Astrocyte (in vitro differentiated cells and primary cell): ENCODE measurements at regions not wholly inside any gene's neighbourhood (a gene's known extent, or its start where the extent isn't known, plus 50 kb on each side); places are given as distances from the start of the nearest gene placed in this dataset.

Experiments
- DNase-seq: peaks from one replicate; pipeline ENCODE4 v3.0.0-alpha.2; 2010; ENCODE audit warnings: low read depth
- FAIRE-seq: peaks from 2 replicates; lab custom pipeline; 2011; peaks lifted over from hg19 to GRCh38; lab: Jason Lieb, UNC
- H2AFZ ChIP-seq: 2 replicates; pipeline ENCODE4 v1.6.0; 2012; ENCODE audit warnings: low read depth, low read length, inconsistent platforms
- H3K27ac ChIP-seq: 2 replicates; pipeline ENCODE4 v1.5.1; 2011; ENCODE audit warnings: low read depth, low read length, inconsistent platforms
- H3K27me3 ChIP-seq: 2 replicates; pipeline ENCODE4 v1.6.0; 2011; ENCODE audit warnings: low read length, inconsistent platforms; ENCODE audit not compliant: insufficient read depth
- H3K36me3 ChIP-seq: 2 replicates; pipeline ENCODE4 v1.5.1; 2011; ENCODE audit warnings: low read length, inconsistent platforms; ENCODE audit not compliant: insufficient read depth
- H3K4me1 ChIP-seq: 2 replicates; pipeline ENCODE4 v1.5.1; 2011; ENCODE audit warnings: low read length, inconsistent platforms; ENCODE audit not compliant: insufficient read depth
- H3K4me2 ChIP-seq: 2 replicates; pipeline ENCODE4 v1.6.0; 2012; ENCODE audit warnings: low read length, inconsistent platforms
- H3K4me3 ChIP-seq: 2 replicates; pipeline ENCODE4 v1.5.1; 2011; ENCODE audit warnings: low read depth, mild to moderate bottlenecking, low read length, inconsistent platforms; ENCODE audit not compliant: insufficient read depth
- H3K79me2 ChIP-seq: 2 replicates; pipeline ENCODE4 v1.6.0; 2012; ENCODE audit warnings: mild to moderate bottlenecking, low read length, inconsistent platforms; ENCODE audit not compliant: insufficient read depth
- H3K9ac ChIP-seq: 2 replicates; pipeline ENCODE4 v1.6.0; 2012; ENCODE audit warnings: mild to moderate bottlenecking, low read length, inconsistent platforms
- H3K9me3 ChIP-seq: 2 replicates; pipeline ENCODE4 v1.5.1; 2012; ENCODE audit warnings: low read depth, mild to moderate bottlenecking, low read length, inconsistent platforms; ENCODE audit not compliant: insufficient read depth
- H4K20me1 ChIP-seq: 2 replicates; pipeline ENCODE4 v1.6.0; 2012; ENCODE audit warnings: low read length, inconsistent platforms; ENCODE audit not compliant: insufficient read depth
- H3K27ac Mint-ChIP-seq: one replicate; pipeline ENCODE4 v1.8.0; 2021; ENCODE audit warnings: mild to moderate bottlenecking, mixed read lengths; ENCODE audit not compliant: unreplicated experiment
- H3K27me3 Mint-ChIP-seq: one replicate; pipeline ENCODE4 v1.8.0; 2021; ENCODE audit warnings: low read depth, mixed read lengths; ENCODE audit not compliant: unreplicated experiment
- H3K36me3 Mint-ChIP-seq: one replicate; pipeline ENCODE4 v1.8.0; 2021; ENCODE audit warnings: low read depth, mixed read lengths; ENCODE audit not compliant: unreplicated experiment
- H3K4me1 Mint-ChIP-seq: one replicate; pipeline ENCODE4 v1.8.0; 2021; ENCODE audit warnings: low read depth, mixed read lengths; ENCODE audit not compliant: unreplicated experiment
- H3K4me3 Mint-ChIP-seq: one replicate; pipeline ENCODE4 v1.8.0; 2021; ENCODE audit warnings: mild to moderate bottlenecking, moderate library complexity, mixed read lengths; ENCODE audit not compliant: unreplicated experiment
- H3K9me3 Mint-ChIP-seq: one replicate; pipeline ENCODE4 v1.8.0; 2021; ENCODE audit warnings: mild to moderate bottlenecking, mixed read lengths; ENCODE audit not compliant: unreplicated experiment
- EZH2 ChIP-seq: IDR thresholded peaks from 2 replicates; pipeline ENCODE4 v1.6.1; 2012; ENCODE audit warnings: mild to moderate bottlenecking, low read length, inconsistent platforms; ENCODE audit not compliant: insufficient read depth
- TF ChIP-seq, protein P1 (sequence below): IDR thresholded peaks from 2 replicates; pipeline ENCODE4 v1.5.1; 2011; ENCODE audit warnings: low read depth, mild to moderate bottlenecking, inconsistent platforms, low read length, moderate library complexity; ENCODE audit not compliant: insufficient read depth

GRCh38 chr14:76675046-76675445 lies 86.2 kb upstream of the VASH1 start:
- TF ChIP-seq EZH2 = no peak
- TF ChIP-seq, protein P1, sequence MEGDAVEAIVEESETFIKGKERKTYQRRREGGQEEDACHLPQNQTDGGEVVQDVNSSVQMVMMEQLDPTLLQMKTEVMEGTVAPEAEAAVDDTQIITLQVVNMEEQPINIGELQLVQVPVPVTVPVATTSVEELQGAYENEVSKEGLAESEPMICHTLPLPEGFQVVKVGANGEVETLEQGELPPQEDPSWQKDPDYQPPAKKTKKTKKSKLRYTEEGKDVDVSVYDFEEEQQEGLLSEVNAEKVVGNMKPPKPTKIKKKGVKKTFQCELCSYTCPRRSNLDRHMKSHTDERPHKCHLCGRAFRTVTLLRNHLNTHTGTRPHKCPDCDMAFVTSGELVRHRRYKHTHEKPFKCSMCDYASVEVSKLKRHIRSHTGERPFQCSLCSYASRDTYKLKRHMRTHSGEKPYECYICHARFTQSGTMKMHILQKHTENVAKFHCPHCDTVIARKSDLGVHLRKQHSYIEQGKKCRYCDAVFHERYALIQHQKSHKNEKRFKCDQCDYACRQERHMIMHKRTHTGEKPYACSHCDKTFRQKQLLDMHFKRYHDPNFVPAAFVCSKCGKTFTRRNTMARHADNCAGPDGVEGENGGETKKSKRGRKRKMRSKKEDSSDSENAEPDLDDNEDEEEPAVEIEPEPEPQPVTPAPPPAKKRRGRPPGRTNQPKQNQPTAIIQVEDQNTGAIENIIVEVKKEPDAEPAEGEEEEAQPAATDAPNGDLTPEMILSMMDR = no peak
- Histone ChIP-seq H3K36me3 (no peaks in the 10 kb centered on the region), H3K79me2 (no peaks in the 10 kb centered on the region), H3K4me2 (no peak overlapping the region), H3K4me3 (no peak overlapping the region), H3K27ac (no peak overlapping the region), H2AFZ (no peak overlapping the region), H3K9me3 (no peaks in the 10 kb centered on the region), H4K20me1 (no peaks in the 10 kb centered on the region), H3K9ac (no peak overlapping the region), H3K4me1 (no peaks in the 10 kb centered on the region), H3K27me3 (no peaks in the 10 kb centered on the region)
- DNase-seq (no peak), FAIRE-seq (no peak)
- Mint-ChIP-seq H3K9me3 (peaks cover under 1% of the 10 kb centered on the region), H3K36me3 (no peaks in the 10 kb centered on the region), H3K4me1 (no peaks in the 10 kb centered on the region), H3K4me3 (no peak overlapping the region), H3K27me3 (peaks cover 9% of the 10 kb centered on the region), H3K27ac (no peak overlapping the region)

- Mint-ChIP-seq H3K27me3 (peaks cover 9% of the 10 kb centered on the region), H3K36me3 (no peaks in the 10 kb centered on the region), H3K4me3 (no peak overlapping the region), H3K9me3 (peaks cover 6% of the 10 kb centered on the region), H3K27ac (no peak overlapping the region), H3K4me1 (no peaks in the 10 kb centered on the region)
- Histone ChIP-seq H3K4me2 (no peak overlapping the region), H3K79me2 (no peaks in the 10 kb centered on the region), H3K9ac (no peak overlapping the region), H3K9me3 (no peaks in the 10 kb centered on the region), H3K36me3 (no peaks in the 10 kb centered on the region), H4K20me1 (no peaks in the 10 kb centered on the region), H3K27ac (no peak overlapping the region), H3K4me1 (no peaks in the 10 kb centered on the region), H2AFZ (no peak overlapping the region), H3K4me3 (no peak overlapping the region), H3K27me3 (no peaks in the 10 kb centered on the region)
- DNase-seq (no peak), FAIRE-seq (no peak)
- no peak for TF ChIP-seq EZH2
- TF ChIP-seq, protein P1 = no peak
Measured at GRCh38 chr14:76676539-76676938, 84.7 kb upstream of the VASH1 start.

- H3K27me3 ChIP-seq = no peaks in the 10 kb centered on the region
- Mint-ChIP-seq H3K27me3 (peaks cover 9% of the 10 kb centered on the region), H3K4me3 (no peak overlapping the region)
Measured at GRCh38 chr14:76677534-76678145, 83.6 kb upstream of the VASH1 start.

More at GRCh38 chr14:76677534-76678145, 83.6 kb upstream of the VASH1 start:
- Mint-ChIP-seq H3K36me3 (no peaks in the 10 kb centered on the region), H3K4me1 (no peaks in the 10 kb centered on the region), H3K9me3 (peaks cover 10% of the 10 kb centered on the region), H3K27ac (no peak overlapping the region)
- no peak overlapping the region for H2AFZ ChIP-seq
- H3K4me3 ChIP-seq = no peak overlapping the region
- H3K79me2 ChIP-seq = no peaks in the 10 kb centered on the region
- no peak overlapping the region for H3K4me2 ChIP-seq
- no peak overlapping the region for H3K9ac ChIP-seq
- no peak overlapping the region for H3K27ac ChIP-seq
- no peak for DNase-seq
- TF ChIP-seq EZH2 = no peak
- TF ChIP-seq, protein P1 = no peak
- H3K9me3 ChIP-seq = no peaks in the 10 kb centered on the region
- H3K36me3 ChIP-seq = no peaks in the 10 kb centered on the region
- H3K4me1 ChIP-seq = no peaks in the 10 kb centered on the region
- no peaks in the 10 kb centered on the region for H4K20me1 ChIP-seq
- FAIRE-seq = no peak
